ENCODE measurements at regions not wholly inside any gene's neighbourhood (a gene's known extent, or its start where the extent isn't known, plus 50 kb on each side); places are given as distances from the start of the nearest gene placed in this dataset.

DNA sequence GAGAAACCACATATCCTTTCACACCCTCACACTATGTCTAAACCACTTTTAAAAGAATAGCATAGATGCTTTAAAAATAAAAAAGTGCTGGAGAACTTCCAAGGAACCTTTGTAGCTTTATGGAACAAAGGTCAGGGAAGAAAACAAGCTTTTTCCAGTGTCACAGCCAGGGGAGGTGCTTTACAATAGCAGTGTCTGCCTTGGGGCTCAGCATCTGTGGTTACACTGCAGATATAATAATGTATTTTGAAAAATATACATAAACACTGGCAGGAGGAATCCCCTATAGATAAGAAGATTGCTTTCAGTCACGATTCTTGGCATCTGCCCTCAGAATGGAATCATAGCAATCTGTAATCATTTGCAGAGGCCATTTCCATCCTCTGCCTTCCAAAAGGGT, 362.4 kb upstream of the LRRC3B start:
- TF ChIP-seq, protein P1, sequence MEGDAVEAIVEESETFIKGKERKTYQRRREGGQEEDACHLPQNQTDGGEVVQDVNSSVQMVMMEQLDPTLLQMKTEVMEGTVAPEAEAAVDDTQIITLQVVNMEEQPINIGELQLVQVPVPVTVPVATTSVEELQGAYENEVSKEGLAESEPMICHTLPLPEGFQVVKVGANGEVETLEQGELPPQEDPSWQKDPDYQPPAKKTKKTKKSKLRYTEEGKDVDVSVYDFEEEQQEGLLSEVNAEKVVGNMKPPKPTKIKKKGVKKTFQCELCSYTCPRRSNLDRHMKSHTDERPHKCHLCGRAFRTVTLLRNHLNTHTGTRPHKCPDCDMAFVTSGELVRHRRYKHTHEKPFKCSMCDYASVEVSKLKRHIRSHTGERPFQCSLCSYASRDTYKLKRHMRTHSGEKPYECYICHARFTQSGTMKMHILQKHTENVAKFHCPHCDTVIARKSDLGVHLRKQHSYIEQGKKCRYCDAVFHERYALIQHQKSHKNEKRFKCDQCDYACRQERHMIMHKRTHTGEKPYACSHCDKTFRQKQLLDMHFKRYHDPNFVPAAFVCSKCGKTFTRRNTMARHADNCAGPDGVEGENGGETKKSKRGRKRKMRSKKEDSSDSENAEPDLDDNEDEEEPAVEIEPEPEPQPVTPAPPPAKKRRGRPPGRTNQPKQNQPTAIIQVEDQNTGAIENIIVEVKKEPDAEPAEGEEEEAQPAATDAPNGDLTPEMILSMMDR (IDR thresholded peaks at IDR 0.05; ENCODE audit: insufficient read depth, low read length, poor library complexity, severe bottlenecking) = no peak
- Histone ChIP-seq H3K27me3 (ENCODE audit: control insufficient read depth, insufficient read depth, low read length) (no peaks in the 10 kb centered on the region), H3K4me3 (ENCODE audit: low read depth, low read length) (no peak overlapping the region), H3K36me3 (ENCODE audit: control insufficient read depth, insufficient read depth, low read length) (no peaks in the 10 kb centered on the region)
- no peak for DNase-seq (ENCODE audit: low read depth)

DNA sequence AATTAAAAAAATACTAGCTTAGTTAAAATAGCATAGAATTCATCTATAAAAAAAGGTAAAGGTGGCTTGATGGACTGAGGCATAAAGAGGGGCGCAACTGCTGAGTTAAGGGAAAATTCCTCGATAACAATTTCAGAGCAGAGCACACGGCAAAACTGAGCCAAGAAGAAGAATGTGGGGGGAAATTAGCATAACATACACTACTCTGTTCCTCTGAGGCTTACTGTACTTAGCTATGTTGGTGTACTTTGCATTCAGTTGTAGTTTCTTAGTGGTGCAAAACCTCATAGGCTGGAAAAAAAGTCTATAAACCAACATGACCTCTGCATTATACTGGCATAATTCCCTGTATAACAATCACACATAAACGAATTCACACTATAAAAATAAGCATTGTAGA, 357.9 kb upstream of the LRRC3B start:
- H3K4me3 ChIP-seq (ENCODE audit: low read depth, low read length) = no peak overlapping the region
- TF ChIP-seq, protein P1 (IDR thresholded peaks at IDR 0.05; ENCODE audit: insufficient read depth, low read length, poor library complexity, severe bottlenecking) = no peak
- H3K36me3 ChIP-seq (ENCODE audit: control insufficient read depth, insufficient read depth, low read length) = no peaks in the 10 kb centered on the region
- no peaks in the 10 kb centered on the region for H3K27me3 ChIP-seq (ENCODE audit: control insufficient read depth, insufficient read depth, low read length)
- DNase-seq (ENCODE audit: low read depth) = no peak

DNA sequence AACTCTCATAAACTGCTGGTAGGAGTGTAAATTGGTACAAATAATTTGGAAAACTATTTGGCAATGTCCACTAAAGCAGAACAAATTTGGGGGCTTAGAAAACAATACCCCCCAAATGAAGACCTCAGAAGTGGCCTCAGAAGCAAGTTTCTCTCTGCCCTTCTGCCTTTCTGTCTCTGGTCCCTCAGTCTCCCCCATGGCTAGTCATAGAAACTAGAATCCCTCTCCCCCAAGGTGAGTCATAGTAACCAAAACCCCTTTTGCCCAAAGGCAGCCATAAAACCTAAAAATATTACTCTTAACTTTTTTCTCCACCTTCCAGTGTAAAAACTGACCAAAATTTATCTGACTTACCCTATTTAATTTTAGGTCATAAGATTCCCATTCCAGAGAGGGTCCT, 350.7 kb upstream of the LRRC3B start:
- Histone ChIP-seq H3K27me3 (ENCODE audit: control insufficient read depth, insufficient read depth, low read length) (no peaks in the 10 kb centered on the region), H3K4me3 (ENCODE audit: low read depth, low read length) (no peak overlapping the region), H3K36me3 (ENCODE audit: control insufficient read depth, insufficient read depth, low read length) (no peaks in the 10 kb centered on the region)
- TF ChIP-seq, protein P1 (IDR thresholded peaks at IDR 0.05; ENCODE audit: insufficient read depth, low read length, poor library complexity, severe bottlenecking) = no peak
- no peak for DNase-seq (ENCODE audit: low read depth)

DNA sequence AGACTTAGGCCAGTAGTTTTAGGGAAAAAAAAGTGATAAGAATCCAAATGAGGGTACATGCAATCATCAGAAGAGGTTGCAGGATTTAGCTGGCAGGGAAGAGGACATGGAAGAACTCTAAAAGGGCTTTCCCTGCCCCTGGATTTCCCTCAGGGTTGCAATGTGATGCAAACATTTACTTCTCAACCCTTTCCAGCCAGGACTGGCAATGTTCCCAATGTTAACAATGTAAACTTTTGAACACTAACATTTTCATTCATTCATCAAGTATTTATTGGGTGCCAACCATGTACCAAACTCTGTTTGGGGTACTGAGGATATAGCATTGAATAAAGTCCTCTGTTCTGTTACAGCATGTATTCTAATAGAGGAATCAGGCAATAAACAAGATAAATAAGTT, 349.4 kb upstream of the LRRC3B start:
- Histone ChIP-seq H3K4me3 (ENCODE audit: low read depth, low read length) (no peak overlapping the region), H3K27me3 (ENCODE audit: control insufficient read depth, insufficient read depth, low read length) (no peaks in the 10 kb centered on the region), H3K36me3 (ENCODE audit: control insufficient read depth, insufficient read depth, low read length) (no peaks in the 10 kb centered on the region)
- TF ChIP-seq, protein P1 (IDR thresholded peaks at IDR 0.05; ENCODE audit: insufficient read depth, low read length, poor library complexity, severe bottlenecking) = no peak
- DNase-seq (ENCODE audit: low read depth) = no peak

DNA sequence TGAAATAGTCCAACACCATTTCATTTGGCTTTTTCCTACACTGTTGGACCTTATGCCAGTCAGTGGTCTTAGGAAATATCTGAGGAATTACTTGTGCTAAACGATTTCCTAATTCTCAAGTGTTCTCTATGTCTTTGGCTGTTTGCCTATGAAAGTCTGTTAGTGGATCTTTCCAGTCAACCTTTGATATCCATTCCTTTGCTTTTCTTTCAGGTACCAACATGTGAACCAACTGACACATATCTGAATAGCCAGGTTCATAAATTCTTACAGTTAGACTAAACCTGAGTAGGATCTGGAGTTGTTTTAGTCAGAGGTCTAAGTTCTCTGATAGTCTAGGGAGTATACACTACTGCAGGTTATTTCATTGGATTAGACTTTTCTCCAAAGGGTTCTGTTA, 343.5 kb upstream of the LRRC3B start:
- no peaks in the 10 kb centered on the region for H3K27me3 ChIP-seq (ENCODE audit: control insufficient read depth, insufficient read depth, low read length)
- TF ChIP-seq, protein P1 (IDR thresholded peaks at IDR 0.05; ENCODE audit: insufficient read depth, low read length, poor library complexity, severe bottlenecking) = no peak
- DNase-seq (ENCODE audit: low read depth) = no peak
- H3K36me3 ChIP-seq (ENCODE audit: control insufficient read depth, insufficient read depth, low read length) = no peaks in the 10 kb centered on the region
- no peak overlapping the region for H3K4me3 ChIP-seq (ENCODE audit: low read depth, low read length)

DNA sequence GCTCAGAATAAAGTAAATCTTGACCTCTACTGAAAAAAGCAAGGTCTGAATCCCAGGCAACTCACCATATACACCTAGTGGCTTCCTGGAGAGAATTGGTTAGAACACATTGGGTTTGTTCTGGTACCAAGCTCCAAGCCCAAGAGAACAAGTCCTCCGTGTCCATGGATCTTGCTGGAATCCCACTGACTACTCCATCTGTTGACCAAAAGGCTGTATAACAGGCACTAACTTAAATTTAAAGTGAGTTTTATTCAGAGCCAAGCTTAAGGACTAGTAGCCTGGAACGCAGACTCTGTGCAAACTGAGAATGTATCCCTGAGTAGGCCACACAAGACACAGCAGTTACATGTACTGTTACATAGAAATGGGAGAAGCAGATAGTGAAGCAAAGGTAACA, 342.1 kb upstream of the LRRC3B start:
- no peak for DNase-seq (ENCODE audit: low read depth)
- Histone ChIP-seq H3K36me3 (ENCODE audit: control insufficient read depth, insufficient read depth, low read length) (no peaks in the 10 kb centered on the region), H3K27me3 (ENCODE audit: control insufficient read depth, insufficient read depth, low read length) (no peaks in the 10 kb centered on the region), H3K4me3 (ENCODE audit: low read depth, low read length) (no peak overlapping the region)
- TF ChIP-seq, protein P1 (IDR thresholded peaks at IDR 0.05; ENCODE audit: insufficient read depth, low read length, poor library complexity, severe bottlenecking) = peak; percentile 17
